NCI-H526 (cell line): ENCODE measurements at regions not wholly inside any gene's neighbourhood (a gene's known extent, or its start where the extent isn't known, plus 50 kb on each side); places are given as distances from the start of the nearest gene placed in this dataset.
"Not testable (repeated sequence)": the region's sequence is repeated elsewhere in the genome, so short reads cannot be mapped to it uniquely, and the experiment has no call there.

Source experiments
- DNase-seq, 2 experiments: peaks; one replicate each; lab custom pipeline; 2025; lab: John Stamatoyannopoulos, UW

DNA sequence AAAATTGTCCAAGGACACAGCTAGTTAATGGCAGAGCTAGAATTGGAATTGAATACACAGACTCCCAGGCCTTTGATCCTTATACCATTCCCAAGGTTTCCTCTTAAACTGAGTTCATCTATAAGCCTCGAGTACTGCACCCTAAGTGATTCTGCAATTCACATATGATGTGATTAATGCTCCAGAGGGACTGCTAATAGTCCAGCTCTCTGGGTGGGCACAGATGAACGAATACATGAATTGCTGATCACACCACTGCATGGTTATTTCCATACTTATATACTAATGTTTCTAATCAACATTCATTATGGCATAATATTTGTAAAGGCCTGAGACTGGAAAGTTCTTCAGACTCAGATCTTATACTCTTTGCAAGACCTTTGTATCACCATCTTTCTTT, 101.8 kb downstream of the NUFIP1 start:
- DNase-seq, result no peak

DNA sequence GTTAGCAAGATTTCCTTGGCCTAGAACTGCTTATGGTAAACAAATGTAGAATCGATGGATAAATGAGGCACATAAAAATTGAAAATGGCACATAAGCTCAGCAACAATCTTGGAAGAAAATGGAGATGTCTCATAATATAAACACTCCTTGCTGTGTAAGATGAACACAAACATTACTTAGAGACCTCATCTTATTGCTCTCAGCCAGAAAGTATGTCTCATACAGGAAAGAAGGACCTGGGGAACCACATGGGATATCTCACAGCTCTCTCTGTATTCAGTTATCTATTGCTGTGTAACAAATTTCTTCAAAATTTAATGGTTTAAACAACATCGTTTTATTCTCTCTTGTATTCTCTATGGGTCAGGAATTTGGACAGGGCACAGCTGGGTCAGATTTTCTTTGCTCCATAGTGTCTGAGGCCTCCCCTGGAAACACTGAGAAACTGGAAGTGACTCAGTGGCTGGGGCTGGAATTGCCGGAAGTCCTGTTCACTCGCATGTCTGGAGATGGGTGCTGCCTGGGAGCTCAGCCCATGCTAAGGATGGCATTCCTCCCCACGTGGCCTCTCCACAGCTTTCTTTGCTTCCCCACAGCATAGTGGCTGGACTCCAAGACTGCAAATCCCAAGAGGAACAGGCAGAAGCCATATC, 105.1 kb downstream of the NUFIP1 start:
- DNase-seq, result no peak

DNA sequence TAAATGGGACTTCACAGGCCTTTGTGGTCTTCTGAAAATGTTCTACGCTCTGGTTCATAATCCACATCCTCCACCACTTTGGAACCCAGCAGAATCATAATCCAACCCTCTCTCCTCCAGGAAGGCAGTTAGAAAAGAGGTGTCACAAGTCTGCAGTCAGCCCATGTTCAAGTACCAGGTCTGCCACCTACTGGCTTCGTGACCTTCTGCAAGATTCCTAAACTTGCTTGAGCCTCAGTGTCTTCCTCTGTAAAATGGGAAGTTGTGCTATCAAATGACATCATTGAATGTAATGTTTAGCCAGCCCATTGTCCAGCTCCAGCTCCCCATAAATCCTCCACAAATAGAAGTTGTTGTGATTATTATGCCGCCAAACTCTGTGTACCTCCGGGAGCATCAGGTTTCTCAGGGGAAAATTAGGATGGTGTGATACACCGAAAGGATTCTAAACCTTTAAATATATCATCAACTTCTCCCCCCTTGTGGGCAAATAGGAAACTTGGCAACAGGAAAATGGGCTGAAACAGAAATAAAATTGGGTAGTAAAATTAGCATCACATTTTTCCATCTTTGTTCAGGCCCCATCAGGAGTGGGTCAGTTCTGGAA, 109.7 kb downstream of the NUFIP1 start:
- peak; percentile 30 to 49 for DNase-seq

DNA sequence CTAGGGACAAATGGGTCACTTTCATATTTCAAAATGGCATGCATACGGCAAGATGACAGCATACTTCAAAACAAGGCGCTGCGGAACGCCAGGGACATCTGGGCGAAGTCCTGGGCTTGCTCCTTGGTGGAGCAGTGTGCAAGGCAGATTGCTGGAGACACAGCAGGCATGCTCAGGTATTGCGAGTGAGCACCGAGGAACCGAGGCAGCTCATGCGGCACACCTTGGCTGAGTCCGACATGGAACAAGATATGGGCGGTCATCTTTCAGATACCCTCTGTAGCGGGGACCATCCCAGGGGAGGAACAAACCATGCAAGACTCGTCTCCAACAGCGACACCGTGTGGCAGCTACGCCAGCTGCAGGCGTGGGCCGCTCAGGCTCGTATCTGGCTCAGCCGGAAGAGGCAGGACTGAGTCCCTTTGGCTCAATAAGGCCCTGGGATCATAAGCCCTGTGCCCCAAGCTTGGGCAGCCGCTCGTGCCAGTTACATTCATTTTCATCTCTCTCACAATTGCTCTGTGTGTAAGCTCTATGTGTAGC, 112.4 kb downstream of the NUFIP1 start:
- DNase-seq, result peak in 1 of 2 experiments; percentile 15

DNA sequence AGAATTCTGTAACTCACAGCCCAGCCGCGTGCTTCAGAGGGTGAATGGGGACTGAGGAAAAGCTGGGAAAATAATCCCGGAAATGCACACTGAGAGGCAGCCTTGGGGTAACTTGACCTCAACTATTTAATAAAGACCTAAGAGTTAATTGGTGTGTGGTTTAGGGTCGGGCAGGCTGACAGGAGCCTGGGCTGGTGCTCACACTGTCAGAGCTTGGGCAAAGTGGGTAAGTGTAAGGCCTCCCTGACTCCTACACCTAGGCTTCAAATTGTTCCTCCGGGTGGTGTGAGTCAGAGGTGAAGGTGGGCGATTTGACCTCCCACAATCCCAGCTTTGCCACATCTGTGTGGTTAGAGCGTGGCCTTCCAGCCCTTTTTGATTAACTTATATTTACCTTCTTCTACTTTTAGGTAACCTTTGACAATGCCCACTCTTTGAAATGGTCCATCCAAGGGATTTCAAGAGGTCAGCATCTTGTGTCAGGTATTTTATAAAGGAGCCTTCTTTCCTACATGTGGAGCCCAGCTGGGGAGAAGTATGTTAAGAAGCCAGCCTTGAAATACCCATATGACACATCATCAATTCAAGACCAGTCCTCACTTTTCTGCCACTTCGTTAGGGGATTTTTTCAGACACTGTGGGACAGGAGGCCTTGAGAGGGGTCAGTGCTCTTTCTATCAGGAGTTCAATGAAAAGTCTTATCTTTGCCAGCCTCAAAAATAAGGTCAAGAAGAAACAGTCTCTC, 114.2 kb downstream of the NUFIP1 start:
- no peak for DNase-seq

DNA sequence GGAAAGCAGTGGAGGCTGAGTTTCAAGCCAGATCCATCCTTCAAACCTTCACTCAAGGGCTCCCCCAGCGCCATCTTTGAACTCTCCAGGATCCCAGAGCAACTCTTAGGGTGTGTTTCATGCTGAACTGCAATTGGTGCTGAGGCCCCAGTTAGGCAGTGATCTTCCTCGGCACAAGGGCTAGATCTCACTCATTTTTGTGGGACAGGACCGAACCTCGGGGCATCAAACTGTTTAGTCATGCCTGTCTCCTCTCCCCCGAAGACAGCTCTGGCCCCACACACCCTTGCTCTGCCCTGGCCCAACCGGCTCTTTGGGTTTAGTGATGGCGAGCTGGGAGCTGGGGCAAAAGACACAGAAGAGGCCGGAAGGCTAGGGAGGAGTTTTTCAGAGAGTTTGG, 115.1 kb downstream of the NUFIP1 start:
- no peak for DNase-seq

DNA sequence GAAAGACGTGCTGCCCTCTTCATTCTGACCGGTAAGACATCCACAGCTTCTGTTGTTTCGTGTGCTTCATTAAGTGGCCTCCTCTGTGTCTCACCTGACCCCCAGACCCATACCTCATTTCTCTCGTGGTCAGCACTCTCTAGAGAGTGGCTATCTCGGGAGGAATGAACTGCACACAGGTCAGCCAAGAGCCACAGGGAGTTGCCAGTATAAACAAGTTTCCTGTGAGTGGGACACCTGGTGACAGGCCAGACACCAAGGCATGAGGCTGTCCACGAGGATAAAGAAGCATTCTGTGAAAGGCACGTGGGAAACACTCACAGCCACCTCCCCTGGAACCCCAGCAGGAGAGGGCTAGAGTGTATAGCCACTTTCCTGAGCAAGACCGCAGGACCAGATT, 115.8 kb downstream of the NUFIP1 start:
- DNase-seq, result no peak

DNA sequence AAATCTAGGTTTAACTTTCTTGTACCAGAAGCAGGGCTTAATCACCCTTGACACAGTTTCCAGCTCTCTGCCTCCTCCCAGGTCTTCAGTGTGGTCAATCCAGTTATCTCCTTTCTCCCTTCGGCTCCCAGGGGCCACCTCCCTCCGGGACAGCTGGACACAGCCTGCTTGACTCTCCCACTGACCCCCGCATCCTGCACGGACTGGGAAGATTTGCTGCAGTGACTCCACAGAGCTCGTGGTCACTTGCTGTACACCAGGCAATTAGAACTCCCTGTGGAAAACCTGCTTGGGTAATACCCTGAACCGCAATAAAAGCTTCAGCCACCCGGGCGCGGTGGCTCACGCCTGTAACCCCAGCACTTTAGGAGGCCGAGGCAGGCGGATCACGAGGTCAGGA, 116.5 kb downstream of the NUFIP1 start:
- DNase-seq, result no peak

DNA sequence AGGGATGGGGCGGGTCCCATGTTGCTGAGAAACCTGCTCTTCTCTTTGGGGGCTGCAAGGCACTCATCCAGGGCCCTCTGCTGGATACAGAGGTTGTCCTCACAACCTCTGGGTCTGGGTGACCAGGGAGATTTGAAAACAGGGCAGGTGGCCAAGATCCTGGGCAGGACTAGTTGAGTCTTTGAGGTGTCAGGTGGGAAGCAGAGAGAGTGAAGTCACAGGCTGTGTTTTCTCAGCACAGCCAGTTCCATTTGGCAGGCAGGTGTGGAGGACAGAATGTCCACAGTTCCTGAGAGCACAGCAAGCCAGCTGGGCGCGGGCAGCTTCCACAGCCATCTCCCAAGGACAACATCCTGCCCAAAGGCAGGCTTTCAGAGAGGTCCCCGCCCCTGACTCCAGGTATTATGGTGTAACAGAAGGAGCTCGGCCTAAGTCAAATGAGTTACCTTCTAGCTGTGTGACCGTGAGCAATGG, 118.8 kb downstream of the NUFIP1 start:
- no peak for DNase-seq

DNA sequence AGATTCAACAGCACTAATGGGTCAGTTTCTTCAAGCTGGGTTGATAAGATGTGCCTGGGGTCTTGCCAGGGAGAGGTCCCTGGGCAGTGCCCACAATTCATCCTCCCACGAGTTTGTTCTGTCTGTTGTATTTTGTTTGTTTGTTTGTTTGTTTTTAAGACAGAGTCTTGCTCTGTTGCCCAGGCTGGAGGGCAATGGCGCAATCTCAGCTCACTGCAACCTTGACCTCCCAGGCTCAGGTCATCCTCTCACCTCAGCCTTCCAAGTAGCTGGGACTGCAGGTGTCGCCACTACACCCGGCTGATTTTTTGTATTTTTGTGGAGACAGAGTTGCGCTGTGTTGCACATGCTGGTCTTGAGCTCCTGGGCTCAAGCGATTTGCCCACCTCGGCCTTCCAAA, 120.1 kb downstream of the NUFIP1 start:
- no peak for DNase-seq

DNA sequence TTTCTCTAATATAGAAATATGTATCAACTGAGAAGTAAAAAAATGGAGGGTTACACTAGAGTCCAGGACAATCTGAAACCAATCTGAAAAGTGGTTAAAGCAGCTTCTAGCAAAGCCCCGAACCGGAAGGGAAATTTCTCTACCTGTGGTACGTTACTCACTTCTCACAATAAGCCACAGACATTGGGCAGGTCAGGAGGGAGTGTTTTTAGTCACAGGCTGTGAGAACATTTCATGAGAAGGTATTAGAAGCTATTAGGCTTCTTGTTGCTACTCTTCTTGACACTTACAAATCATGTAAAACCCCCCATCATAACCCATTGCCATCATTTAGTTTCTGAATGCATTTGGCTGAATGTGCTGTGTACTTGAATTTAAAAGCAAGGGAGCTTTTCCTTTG, 120.9 kb downstream of the NUFIP1 start:
- no peak for DNase-seq

DNA sequence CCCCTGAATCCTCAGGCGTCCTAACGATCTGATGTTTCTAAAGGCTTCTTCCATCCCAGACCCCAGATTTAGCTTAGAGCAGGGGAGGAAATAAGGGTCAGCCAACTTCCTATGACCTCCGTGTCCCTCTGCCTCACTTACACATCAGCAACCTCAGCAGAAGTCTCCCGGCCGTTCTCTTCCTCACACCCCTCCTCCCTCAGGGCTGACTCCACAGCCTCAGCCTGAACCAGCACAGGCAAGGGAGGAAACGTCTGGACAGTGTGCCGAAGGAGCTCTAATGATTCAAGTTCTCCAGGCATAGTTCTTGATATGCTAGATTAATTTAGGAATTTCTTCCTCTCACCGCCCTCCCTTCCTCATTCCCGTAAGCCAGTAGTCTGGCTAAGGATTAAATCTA, 121.4 kb downstream of the NUFIP1 start:
- no peak for DNase-seq

DNA sequence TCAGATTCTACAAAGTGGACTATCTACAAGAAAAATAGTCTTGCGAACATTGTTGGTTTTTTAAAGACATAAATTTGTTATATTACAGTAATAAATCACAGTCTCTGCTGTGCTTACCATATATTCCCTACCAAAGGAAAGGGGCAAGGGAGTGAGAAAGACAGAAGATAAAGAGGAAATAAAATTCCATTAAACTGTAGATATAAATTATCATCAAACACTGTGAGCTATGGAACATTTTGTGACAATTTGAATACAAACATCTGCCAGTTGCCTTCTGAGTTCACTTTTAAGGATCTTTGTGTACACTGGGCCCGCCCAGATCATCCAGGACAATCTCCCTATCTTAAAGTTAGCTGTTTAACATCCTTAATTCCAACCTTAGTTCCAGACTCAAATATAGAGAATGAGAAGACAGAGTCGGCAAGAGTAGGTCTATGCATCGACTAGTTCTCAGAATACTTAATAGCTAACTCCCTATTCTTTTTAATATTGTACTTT, 122.8 kb downstream of the NUFIP1 start:
- no peak for DNase-seq

DNA sequence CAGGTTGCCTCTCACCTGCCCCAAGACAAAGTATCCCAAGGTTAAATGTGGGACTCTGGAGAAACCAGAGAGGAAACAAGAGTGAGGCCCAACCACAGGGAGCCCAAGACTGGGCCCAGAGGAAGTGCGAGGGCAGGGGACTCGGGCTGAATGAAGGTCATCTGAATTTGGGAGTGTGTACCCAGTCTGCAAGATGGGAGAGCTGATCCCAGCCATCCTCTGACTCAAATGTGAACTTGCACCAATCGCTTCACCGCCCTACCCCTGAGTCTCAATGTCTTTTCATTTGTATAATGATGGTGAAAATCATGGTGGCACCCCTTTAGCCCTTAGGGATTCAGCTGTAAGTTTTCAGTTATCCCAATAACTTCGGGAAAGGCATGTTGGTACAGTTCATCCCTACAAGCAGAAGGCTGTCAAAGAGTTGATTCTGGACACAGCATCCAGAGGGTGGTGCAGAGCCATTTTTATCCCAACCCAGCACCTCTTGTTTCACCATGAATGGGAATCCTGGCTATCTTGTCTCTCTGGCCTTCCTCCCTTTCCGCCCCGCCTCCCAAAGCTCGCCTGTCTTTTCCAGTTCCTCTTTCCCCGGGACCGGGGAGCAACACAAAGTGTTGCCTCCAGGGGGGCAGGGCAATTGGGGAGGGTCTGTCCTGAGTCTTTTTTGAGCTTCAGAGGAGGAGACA, 123.4 kb downstream of the NUFIP1 start:
- no peak for DNase-seq

DNA sequence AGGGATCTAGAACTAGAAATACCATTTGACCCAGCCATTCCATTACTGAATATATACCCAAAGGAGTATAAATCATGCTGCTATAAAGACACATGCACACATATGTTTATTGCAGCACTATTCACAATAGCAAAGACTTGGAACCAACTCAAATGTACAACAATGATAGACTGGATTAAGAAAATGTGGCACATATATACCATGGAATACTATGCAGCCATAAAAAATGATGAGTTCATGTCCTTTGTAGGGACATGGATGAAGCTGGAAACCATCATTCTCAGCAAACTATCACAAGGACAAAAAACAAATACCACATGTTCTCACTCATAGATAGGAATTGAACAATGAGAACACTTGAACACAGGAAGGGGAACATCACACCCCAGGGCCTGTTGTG, 125.6 kb downstream of the NUFIP1 start:
- not testable (repeated sequence) for DNase-seq

DNA sequence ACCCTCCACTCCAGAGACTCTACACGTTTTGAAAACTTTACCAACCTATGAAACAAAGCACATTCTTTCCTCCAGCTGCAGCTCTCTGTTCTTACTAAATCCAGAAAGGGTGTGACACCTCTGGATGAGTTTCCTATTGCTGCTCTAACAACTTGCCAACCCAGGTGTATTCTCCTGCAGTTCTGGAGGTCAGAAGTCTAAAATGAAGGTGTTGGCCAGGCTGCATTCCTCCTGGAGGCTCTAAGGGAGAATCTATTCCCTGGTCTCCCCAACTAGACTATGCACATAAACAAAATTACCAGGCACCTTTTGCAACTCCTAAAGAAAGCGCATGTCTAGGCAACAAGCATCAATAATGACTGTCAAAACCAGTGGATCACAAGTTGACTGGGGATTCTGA, 128.8 kb downstream of the NUFIP1 start:
- no peak for DNase-seq

DNA sequence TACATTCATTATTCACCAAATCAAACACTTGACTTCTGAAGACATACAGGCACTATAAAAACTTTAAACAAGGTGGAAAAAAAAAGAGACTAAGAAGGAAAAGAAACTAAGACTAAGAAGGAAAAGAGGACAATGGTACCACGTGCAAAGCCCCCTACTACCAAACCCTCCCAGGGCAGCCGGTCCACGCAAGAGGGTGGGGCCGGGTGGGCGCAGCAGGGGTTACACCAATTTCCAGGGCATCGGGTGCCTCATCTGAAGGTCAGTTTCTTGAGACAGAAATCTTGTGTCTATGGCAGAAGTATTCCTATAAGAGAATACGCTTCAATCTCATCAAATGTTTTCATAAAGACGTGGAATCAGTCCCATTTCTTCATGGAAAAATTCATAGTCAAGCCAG, 131.5 kb downstream of the NUFIP1 start:
- DNase-seq, result no peak

DNA sequence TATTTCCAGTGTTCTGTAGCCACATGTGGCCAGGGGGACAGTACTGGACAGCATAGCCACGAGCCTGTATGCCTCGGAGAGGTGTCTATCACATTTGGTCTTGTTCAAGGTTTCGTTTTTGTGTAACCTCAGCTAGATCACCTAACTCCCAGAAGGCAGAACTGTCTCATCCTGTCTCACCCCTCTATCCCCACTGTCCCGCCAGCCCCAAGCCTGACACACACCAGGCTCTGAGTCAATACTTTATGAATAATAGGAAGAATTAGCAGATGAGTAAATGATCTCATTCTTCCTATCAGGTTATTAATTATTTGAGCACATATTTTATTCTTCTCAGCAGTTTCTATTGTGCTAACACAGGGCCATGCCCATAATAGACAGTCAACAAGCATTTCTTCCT, 132.2 kb downstream of the NUFIP1 start:
- no peak for DNase-seq

DNA sequence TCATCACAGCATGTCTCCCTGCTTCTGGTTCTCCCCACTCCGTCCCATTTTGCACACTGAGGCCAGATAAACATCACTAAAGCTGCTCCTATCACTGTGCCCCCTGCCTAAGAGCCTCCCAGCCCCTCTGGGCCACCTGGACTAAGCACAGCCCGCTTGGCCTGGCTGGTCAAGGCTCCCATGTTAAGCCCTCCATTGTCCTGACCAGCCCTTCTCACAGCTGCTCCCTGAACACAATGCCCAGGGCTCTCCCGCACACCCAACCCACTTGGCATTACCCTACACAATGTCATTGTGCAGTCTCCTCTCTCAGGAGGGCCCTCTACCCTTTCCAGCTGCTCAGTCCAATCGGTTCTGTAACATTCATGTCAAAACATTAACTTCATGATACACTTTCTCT, 133.4 kb downstream of the NUFIP1 start:
- DNase-seq, result no peak

DNA sequence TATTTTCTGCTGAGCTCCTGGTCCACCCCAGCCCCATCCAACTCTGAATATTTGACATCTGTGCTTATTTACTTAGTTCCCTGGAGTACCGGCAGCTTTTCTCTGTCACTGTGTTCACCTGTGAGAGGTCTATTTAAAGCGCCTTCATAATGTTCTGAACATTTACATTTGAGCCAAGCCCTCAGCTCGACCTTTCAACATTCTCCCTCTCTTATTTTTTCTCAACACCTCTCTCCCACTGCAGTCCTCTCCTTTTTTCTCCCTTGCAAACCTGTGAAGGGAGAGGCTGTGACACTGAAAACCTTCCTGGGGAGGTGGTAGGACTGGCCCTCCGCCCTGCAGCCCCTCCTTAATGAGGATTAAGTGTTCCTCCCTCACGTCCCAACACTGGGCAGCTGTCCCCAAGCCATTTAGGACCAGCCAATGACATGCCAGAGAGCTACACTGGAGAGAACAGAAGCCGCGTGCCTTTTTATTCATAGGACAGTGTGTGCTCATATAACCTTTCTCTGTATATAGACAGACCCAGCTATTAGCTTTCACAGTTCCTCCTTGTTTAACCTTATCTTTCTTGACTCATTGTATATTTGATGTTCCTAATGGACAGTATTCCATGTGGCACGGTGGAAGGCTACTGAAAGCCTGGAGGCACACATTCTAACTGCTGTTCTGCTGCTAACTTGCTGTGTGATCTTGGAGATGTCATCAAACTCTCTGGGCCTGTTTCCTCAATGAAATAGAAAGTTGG, 134.8 kb downstream of the NUFIP1 start:
- peak in 1 of 2 experiments; percentile 53 for DNase-seq

DNA sequence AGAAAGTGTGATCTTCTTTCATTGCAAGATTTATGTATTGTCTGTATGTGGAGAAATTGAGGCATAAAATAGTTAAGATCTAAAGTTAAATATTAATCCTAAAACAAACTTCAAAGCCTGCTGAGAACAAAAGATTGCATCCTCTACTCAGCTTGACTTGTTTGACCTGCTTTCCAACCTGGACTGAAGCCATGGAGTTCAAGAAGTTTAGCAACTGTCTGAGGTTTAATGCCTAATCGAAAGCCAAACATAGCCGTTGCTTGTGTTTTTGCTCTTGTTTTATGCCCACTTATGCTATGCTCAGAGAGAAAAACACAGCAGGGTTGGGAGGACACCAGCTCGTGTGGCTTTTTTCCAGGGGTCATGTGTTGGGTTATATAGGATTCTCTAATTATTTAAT, 135.6 kb downstream of the NUFIP1 start:
- peak in 1 of 2 experiments; percentile 16 for DNase-seq
